ENCODE measurements at regions not wholly inside any gene's neighbourhood (a gene's known extent, or its start where the extent isn't known, plus 50 kb on each side); places are given as distances from the start of the nearest gene placed in this dataset.

DNA sequence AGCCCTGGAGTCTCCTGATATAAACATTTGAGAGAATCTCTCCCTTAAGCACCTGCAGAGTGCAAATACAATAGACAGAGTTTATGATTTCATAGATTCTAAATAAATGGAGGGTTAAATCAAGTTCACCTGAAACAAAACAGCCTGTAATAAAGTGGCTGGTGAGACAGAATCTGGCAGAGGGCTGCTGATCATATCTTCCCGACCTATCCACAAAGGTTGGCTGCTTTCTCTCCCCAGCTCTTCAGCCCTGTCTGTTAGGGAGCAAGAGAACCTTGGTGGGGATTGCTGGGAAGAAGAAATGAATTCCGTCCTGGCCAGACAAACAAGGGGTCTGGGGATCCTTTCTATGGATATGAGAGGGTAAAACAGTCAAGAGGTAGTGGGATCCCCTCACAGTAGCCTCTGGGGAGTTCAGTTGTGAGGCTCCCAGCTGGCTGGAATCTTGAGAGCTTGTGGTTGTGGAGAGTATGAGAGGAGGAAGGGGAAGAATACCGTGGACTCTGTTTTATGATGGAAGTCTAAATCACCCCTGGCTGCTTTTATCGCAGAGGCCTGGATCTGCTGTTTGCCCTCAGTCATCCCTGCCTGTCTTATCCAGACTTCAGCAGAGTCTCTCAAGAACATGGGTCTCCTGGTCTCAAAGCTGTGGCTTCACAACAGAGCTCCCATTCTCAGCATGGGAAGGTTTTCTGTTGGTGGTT, 451.3 kb downstream of the NTRK3 start:
- DNase-seq: no peak

DNA sequence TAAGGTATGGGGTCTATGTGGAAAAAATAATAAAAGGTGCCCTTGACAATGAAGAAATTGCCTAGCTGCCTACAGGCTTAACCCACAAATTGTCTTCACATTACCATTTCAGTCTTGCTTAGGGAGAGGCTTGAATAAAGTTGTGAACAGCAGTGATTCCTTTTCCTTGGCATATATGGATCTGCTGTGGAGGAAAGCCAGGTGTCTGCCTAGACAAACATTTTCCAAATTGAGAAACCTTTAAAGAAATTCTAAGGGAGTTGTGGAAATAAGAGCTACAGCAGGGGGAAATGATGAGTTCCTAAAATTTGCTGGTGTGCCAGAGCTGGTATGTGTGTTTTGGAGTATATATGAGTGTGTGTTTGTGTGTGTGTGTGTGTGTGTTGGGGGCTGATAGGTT, 452.1 kb downstream of the NTRK3 start:
- no peak for DNase-seq

DNA sequence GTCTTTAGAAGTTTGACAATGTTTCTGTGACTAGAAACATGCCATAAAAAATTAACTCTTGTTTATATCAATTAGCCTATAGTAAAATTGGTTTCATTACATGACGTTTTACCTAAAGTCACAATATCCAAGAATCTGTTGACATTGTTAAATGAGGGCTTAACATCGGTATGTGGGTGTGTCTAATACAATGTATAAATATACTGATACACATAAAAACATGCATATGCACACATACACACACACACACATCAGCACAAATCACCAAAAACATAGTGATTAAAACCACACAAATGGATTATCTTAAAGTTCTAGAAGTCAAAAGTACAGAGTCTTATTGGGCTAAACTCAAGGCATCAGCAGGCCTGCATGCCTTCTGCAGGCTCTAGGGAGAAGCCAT, 456.7 kb downstream of the NTRK3 start:
- DNase-seq: no peak

DNA sequence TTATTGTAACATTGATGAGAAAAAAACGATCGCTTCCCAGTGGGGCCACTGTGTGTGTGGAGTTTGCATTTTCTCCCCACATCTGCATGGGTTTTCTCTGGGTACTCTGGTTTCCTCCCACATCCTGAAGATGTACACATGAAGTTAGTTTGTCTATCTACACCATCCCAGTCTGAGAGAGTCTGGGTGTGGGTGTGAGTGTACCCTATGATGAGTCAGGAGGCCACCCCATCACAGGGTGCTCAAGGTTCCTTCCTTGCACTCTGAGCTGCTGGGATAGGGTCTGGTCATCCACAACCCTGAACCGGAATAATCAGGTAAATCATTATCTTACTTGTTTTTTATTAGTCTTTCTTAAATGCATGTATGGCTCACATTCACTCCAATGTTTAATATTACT, 457.1 kb downstream of the NTRK3 start:
- DNase-seq: no peak

DNA sequence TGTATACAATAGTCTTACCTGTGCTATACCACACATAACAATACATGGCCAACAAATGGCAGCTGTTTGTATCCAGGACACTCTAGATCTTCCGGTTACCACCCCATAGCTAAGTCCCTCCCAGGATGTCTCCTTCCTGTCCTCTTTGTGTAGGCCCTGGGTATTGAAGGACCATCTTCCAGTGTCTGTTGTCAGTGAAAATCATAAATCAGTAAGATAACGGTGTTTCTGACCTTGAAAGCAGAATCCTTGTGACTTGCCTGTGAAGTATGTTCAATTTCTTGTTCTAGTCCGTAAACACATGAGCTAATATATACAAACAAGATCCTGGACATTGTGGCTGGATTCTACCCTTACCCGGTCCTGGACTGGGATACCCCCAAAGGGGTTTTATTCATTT, 462.8 kb downstream of the NTRK3 start:
- no peak for DNase-seq

DNA sequence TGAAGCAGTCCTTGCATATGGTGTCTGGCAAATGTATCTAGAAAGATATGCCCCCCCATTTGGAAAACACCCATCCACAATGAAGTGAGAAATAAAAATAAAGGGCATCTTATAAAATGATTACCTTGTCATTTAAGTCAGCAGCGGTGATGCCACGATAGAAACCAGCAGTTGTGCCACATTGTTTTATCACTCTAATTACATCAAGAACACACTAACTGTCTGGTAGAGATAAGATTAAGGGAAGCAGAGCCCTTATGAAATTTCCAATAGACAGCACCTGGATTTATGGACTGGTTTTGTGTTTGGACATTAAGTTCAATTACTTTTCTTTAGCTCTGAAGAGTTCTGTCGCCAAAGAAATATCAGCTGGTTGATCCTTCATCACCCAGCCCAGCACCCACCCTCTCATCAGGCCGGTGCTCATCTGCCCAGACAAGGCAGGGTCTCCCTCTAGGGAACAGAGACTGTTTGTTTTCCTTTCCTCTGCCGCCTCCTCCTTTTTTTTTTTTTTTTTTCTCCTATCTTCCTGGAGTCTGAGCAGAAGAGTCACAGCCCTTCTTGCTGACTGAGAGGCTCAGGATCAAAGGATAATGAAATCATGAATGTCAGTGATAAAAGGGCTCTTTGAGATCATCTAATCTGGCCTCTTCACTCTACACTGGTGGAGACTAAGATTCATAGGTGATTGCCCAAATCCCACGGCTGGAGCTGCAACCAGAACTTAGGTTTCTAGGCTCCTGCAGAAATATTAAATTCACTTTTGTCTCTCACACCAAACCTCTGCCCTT, 464.1 kb downstream of the NTRK3 start:
- DNase-seq: no peak

DNA sequence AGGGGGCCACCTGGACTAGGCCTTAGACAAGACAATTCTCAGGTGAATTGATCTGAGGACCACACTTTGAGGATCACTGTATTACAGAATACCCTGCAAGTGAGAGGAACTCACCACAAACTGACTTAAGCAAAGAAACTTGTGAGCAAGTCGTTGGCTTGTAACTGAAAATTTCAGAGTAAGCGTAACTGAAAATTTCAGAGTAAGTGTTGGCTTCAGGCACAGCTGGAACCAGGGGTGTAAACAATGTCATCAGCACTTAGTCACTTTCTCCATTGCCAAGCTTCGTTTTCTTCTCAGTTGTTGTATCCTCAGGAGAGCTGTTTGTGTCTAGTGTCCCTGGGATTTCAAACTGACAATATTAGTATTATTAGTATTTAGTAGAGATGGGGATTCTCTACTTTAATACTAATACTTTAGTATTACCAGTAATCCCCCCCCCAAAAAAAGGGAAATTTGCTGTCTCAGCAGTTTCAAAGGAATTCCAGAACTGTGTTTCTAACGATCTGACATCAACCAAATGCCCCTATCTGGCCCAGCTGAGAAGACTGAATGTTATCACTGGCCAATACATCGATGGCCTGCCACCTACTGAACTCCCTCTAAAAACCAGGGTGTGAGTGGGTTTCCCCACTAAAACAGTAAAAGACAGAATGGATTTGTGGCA, 474.4 kb downstream of the NTRK3 start:
- DNase-seq: no peak

DNA sequence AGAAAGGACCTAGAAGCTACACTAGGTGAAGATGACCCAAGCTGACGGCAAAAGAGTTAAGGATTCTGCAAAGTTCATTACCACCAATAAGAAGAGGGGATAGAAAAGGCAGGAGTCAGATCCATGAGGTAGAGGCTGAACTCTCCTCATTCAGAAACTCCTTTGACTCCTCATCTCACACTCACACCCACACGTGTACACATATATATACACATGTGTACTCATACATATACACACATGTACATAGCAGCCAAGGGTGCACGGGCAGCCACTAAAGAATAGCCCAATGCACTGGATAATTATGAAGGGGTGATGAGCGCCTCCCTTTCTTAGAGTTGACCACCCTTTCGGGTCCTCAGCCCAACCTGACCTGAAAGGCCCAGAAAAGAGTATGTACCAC, 476.8 kb downstream of the NTRK3 start:
- DNase-seq: no peak

DNA sequence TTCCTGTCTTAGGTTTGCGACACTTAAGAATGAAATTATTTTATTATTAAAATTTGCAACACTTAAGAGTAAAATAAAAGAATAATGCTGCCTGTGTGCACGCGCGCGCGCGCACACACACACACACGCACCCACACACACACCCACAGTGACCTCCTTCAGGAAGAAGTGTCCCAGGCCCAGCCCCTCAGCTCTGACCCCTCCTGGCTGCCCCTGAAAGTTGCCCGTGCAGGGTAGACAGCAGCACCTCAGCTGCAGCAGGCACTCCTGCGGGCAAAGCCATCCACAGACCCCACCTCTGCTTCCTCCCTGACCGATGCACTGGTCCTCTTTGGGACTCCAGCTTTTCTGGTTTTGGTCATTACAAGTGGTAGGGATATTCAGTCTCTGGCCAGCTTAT, 478.2 kb downstream of the NTRK3 start:
- no peak for DNase-seq

DNA sequence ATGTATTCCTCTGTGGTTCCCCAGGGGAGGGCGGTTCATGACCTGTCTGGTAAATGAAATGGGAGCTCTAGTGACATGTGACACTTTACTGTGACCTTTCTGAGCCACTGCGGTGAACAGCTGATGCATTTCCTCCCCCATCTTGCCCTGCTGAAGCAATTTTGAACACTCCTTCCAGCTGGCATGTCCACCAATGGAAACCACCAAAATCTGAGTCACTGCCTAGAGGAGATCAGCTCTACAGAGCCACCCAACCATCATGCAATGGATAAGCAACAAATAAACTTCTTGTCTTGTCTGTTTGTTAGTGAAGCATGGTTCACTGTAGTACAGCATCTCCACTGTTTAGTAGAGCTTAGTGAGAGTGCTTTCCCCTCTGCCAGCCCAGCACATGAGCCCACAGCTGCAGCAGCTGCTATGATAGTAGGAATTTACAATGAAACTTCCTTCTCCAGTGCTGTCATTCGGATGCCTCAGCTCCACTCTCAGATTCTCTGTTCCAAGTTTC, 479.4 kb downstream of the NTRK3 start:
- DNase-seq: peak; percentile 19 to 63 (median 47)

DNA sequence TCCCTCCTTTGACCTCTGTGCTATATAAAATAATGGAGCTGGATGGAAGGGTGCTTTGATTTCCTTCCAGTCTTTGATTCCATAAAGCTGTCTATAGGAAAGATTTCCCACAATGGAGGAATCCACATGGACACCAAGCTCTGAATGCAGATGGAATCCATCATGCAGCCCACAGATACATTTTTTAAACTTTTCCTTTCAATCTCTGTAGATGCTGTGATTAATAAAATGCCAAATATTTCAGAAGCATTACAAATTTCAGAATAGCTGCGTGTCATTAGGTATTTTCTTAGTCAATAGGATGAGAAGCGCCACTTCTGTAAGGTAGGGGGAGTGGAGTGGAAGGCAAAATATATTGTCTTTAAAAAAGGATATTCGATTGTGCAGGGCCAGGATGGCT, 489.0 kb downstream of the NTRK3 start:
- no peak for DNase-seq

DNA sequence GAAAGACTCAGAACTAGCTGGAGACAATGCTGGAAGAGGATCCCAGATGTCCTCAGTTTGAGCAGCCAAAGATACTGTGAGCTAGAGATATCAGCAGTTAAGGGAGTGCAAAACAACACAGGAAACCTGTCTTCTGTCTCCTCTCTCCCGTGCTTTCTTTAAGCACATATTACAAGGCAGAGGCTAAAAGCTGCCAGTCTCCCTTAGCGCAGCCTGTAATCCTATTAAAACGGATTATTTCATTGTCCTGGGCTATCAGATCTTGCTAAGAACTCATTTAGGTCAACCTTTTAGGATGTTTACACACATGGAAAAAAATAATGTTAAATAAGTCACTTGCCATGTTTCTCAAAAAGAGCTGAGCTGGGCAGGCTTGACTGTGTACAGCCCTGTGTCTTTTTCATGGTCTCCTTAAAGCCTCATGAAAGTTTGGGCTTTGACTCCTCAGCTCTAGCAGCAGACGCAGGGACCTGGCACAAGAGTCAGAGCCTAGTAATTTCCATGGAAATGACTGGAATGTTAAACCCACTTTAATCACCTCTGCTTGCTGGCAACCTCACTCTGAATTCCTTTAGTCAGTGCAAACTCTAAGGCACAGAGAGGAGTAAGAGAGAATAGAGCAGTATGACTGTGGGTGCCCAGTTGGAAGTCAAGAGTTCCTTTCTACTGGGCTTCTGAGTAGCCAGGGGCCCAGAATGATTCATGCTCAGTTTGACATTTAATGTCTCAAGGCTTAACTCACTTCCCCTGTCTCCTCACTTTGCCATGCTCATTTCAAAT, 491.9 kb downstream of the NTRK3 start:
- DNase-seq: peak; percentile 44 to 77 (median 62)

DNA sequence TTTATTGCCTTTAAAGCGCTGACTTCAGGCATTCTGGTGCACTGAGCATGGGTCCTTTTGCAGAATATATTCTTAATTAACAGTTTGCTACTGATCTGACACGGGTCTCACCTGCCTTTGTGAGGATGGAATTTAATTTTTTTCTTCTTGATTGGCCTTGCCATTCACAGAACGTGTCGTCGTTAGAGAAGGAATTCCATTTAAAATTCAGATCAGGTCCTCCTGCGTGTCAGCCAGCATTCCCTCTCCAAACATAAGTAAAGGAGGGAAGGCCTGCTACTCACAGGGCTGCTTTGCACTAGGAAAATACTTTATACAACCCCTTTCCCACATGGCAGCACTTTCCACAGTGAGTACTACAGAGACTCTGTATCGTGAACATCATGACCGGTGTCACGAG, 492.7 kb downstream of the NTRK3 start:
- DNase-seq: no peak

DNA sequence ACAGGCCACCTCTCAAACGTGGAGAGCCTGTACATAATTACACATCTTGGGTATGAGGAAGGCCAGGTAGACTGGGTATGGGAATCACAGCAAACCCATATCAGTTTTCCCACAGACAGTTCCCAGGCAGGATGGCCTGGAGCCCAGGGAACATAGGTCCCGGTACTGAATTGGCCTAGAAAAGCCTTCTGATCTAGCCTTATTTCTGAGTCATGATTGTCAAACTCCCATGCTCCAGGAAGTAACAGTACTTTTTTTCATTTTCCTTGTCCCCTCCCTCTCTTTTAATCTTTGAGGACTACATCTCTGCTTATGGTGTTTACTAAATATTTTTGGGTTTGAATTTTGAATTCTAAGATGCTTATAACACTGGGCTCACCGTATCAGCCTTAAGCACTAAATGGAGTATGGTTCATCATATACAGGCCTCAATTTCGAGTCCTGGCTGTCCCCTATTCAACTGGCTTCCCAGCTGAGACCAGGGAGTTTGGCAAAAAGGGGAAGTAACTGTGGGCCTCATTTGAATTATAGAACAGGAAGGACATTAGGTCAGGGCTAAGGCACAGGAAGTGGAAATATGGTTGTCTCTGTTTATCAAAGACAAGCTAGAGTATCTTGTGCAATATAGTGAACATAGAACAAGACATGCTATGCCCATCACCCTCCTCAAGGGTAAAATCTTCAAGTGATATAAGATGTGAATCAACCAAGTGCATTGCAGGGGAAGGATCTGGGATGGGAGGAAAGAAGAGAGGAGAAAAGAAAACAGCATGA, 494.6 kb downstream of the NTRK3 start:
- peak; percentile 71 to 91 (median 82) for DNase-seq

DNA sequence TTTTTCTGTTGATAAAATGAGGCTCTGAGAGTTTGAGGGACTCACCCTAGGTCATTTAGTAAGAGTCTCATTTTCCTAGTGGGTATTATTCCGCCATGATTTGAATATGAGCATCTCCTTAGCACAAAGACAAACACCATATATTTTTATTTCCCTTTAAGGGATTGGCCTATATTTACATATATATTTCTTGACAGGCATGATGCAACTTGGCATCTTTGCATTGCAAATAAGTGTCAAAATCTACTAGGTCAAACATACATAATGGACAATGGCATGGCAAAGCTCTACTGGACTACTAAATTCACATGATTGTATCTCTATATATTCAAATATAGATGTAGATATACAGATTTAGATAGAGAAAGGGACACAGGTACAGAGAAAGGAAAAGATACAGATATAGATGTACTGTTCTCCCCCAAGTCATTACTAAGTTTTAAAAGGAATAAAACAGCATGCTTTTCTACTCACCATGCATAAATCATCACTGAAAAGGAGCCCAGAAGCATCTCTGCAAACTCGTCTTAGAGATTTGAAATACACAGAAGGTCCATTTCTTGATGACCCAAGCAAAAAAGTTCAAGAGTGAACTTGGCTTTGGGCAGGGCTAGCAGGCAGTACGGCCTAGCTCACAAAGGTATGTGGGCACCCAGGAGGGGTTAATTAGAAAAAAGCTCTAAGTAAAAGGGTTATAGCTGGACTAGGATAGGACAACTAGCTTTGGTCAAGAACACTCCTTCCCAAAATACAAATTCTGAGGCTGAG, 495.8 kb downstream of the NTRK3 start:
- DNase-seq: no peak

DNA sequence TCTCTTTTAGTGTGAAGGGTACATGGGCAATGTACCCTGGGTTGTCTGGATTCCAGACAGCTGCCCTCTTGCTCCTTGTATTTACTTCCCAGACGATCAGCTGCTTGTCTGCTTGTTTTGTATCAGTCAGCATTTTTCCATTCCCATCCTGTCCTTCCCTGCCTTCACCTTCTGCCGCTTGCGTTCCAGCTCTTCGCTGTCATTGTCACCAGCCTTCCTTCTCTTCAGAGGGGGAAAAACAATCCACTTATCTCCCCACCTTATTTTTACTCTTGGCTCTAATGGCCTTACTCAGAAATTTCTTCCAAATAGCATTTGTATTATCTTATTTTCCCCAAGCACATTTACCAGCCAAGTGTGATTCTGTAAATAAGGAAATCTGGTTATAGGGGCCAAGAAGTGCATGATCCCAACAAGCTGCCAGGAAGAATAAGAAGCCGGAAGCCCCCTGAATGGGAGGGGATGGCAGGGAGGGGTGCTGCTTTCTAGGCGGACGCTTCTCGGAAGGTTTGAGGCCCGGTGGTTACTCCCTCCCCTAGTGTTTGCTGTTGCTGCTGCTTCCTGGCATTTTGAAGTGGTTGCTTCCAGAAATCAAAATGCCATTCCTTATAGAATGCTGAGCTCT, 497.6 kb downstream of the NTRK3 start:
- DNase-seq: no peak

DNA sequence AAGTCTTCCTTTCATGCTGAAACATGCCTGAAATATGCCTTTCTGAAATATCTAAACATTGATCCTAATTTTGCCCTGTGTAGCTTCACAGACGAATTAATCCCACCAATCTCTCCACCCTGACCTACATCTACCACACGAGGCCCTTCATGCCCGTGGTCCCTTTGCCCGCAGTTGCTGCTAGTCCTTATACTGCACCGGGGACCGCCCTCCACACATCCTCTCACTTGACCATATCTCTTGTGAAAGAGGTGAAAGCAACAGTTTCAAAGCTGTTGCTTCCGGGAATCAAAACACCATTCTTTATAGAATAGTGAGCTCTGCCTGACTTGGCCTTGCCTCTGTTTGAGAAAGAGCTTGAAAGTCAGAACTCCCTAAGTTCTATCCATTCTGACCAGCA, 499.5 kb downstream of the NTRK3 start:
- DNase-seq: peak in 2 of 4 experiments; percentile 27 to 32

DNA sequence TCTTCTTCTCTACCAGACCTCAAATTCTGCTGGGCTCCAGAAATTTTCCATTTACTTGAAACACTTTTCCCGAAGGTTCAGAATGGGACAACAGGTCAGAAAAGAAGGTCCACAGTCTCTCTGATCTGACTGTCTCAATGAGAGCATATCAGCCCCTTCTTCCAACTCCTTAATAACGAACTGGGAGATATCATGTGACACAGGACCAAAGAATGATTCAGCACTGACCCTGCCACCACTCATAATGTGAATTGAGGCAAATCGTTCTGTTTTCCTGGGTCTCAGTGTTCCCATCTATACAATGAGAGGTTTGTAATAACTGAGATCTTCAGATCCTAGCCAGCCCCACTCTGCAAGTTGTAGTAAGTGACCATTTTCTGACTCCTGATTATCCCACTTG, 500.5 kb downstream of the NTRK3 start:
- no peak for DNase-seq

DNA sequence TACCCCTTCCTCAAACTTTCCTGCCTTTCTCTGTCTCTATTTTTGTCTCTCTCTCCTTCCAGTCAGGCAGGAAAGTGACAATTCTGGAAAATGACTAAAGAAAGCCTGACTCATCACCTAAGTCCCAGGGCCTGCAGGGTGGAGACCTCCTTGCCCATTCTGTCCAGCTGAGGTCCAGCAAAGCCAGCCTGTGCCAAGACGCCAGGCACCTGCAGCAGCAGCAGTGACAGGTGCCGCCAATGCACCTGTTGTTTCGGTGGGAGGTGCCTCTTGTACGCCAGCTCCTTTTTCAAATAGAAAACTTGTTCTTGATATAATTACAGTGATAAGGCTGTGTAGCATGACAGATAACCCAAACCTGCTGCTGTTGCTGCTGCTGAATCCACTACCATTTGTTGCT, 501.3 kb downstream of the NTRK3 start:
- DNase-seq: no peak

DNA sequence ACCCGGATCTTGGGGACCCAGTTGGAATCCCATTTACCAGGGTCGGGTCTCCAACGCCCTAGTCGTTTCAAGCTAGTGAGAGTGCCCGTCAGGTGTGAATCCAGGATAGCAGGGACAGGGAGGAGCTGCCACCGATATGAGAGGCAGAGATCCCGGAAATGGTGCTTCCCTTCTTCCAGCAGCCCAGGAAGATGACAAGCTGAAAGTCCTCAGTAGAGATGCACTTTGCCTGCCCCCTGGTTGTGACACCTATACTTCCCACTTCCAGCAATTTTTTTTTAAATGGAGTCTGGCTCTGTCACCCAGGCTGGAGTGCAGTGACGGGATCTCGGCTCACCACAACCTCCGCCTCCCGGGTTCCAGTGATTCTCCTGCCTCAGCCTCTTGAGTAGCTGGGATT, 503.0 kb downstream of the NTRK3 start:
- DNase-seq: no peak
